ENCODE measurements at regions not wholly inside any gene's neighbourhood (a gene's known extent, or its start where the extent isn't known, plus 50 kb on each side); places are given as distances from the start of the nearest gene placed in this dataset.
"Not testable (repeated sequence)": the region's sequence is repeated elsewhere in the genome, so short reads cannot be mapped to it uniquely, and the experiment has no call there.

- DNase-seq = no peak
These were observed 306.7 kb upstream of the XYLT1 start for GRCh38 chr16:17777408-17777863.

GRCh38 chr16:17776888-17777287 is 306.1 kb upstream of the XYLT1 start:
- DNase-seq = no peak

- DNase-seq = no peak
These were observed 305.7 kb upstream of the XYLT1 start for GRCh38 chr16:17776465-17776864.

GRCh38 chr16:17775061-17775460 is 304.3 kb upstream of the XYLT1 start:
- DNase-seq = no peak

- no peak for DNase-seq
These were observed 302.9 kb upstream of the XYLT1 start for GRCh38 chr16:17773698-17774101.

GRCh38 chr16:17770104-17770503 is 299.3 kb upstream of the XYLT1 start:
- no peak for DNase-seq

GRCh38 chr16:17769065-17769464 is 298.3 kb upstream of the XYLT1 start:
- no peak for DNase-seq

- DNase-seq = no peak
These were observed 297.5 kb upstream of the XYLT1 start for GRCh38 chr16:17768257-17768656.

- no peak for DNase-seq
These were observed 295.3 kb upstream of the XYLT1 start for GRCh38 chr16:17766012-17766411.

GRCh38 chr16:17759451-17760390 is 289.0 kb upstream of the XYLT1 start:
- no peak for DNase-seq

GRCh38 chr16:17757808-17758207 is 287.0 kb upstream of the XYLT1 start:
- DNase-seq = no peak

GRCh38 chr16:17755158-17755557 is 284.4 kb upstream of the XYLT1 start:
- no peak for DNase-seq

- no peak for DNase-seq
These were observed 282.7 kb upstream of the XYLT1 start for GRCh38 chr16:17753434-17753833.

GRCh38 chr16:17749706-17750105 is 278.9 kb upstream of the XYLT1 start:
- DNase-seq = no peak

GRCh38 chr16:17748044-17748719 is 277.4 kb upstream of the XYLT1 start:
- no peak for DNase-seq

GRCh38 chr16:17747081-17747756 is 276.5 kb upstream of the XYLT1 start:
- DNase-seq = no peak

- no peak for DNase-seq
These were observed 274.3 kb upstream of the XYLT1 start for GRCh38 chr16:17744921-17745572.

GRCh38 chr16:17743578-17743977 is 272.8 kb upstream of the XYLT1 start:
- DNase-seq = no peak

- DNase-seq = no peak
These were observed 272.4 kb upstream of the XYLT1 start for GRCh38 chr16:17743158-17743557.

GRCh38 chr16:17735099-17735498 is 264.3 kb upstream of the XYLT1 start:
- not testable (repeated sequence) for DNase-seq

GRCh38 chr16:17729820-17730219 is 259.1 kb upstream of the XYLT1 start:
- no peak for DNase-seq

GRCh38 chr16:17728196-17728595 is 257.4 kb upstream of the XYLT1 start:
- no peak for DNase-seq
